HG03460 (cell line): ENCODE measurements at regions not wholly inside any gene's neighbourhood (a gene's known extent, or its start where the extent isn't known, plus 50 kb on each side); places are given as distances from the start of the nearest gene placed in this dataset.
A peak's percentile ranks its signal among the peaks of the same experiment; 100 is the strongest.

Experiments
- ATAC-seq: cut with Tn5 transposase; IDR thresholded peaks from one replicate; pipeline ENCODE4 v1.9.1; 2021; ENCODE audit not compliant: unreplicated experiment

DNA sequence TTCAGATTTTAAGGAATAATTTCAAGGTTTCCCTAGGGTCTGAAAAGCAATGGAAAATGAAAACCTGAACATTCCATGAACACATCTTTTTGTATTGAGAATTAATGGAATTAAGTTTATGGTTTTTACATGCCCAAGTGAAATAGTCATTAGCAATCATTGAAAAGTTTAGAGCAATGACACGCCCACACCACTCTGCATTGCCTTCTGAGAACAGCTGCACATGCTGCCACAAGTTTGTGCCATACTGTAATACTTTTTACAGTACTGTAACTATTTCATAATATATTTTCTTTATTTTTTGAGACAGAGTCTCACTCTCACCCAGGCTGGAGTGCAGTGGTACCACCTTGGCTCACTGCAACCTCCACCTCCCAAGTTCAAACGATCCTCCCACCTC, 345.2 kb upstream of the PMFBP1 start:
- no peak for ATAC-seq

DNA sequence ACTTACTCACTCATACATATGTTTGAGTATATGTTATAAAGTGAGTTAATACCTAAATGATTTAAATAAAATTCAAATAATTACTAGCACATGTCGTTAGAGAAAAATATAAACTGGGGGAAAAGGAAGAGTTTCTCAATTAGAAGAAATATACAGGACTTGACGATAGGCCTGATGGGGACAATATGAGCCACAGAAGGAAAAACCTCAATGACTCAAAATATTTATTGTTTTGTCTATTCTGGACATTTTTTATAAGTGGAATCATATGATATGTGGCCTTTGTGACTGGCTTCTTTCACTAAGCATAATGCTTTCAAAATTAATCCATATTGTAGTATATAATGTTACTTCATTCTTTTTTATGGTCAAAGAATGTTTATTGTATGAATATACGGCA, 339.2 kb upstream of the PMFBP1 start:
- no peak for ATAC-seq

DNA sequence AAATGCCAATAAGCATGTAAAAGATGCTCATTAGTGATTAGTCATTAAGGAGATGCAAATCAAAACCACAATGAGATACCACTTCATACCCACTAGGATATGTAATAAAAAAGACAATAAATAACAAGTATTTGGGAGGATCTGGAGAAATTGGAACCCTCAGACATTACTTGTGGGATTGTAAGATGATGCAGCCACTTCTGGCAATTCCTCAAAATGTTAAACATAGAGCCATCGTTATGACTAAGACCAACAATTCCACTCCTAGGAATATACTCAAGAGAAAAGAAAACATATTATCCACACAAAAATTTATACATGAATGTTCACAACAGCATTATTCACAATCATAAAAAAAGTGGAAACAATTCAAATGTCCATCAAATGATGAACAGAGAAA, 336.2 kb upstream of the PMFBP1 start:
- no peak for ATAC-seq

DNA sequence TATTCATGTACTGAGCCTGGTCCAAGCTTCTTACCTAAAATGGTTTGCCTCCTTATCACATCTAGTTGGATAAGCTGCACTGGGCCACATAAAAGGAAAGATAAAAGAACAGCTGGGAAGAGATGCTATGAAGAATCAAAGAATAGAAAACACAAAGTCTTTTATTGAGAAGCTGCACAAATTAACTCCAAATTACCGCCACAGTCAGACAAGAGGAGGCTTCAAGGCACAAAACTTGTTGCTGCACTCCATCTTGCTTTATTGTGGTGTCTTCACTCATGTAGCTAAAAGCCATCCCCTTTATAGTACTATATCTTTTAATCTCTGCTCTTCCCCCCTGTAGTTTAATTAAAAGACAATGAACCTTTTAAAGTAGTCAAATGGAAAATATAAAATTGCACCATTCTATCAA, 330.6 kb upstream of the PMFBP1 start:
- no peak for ATAC-seq

DNA sequence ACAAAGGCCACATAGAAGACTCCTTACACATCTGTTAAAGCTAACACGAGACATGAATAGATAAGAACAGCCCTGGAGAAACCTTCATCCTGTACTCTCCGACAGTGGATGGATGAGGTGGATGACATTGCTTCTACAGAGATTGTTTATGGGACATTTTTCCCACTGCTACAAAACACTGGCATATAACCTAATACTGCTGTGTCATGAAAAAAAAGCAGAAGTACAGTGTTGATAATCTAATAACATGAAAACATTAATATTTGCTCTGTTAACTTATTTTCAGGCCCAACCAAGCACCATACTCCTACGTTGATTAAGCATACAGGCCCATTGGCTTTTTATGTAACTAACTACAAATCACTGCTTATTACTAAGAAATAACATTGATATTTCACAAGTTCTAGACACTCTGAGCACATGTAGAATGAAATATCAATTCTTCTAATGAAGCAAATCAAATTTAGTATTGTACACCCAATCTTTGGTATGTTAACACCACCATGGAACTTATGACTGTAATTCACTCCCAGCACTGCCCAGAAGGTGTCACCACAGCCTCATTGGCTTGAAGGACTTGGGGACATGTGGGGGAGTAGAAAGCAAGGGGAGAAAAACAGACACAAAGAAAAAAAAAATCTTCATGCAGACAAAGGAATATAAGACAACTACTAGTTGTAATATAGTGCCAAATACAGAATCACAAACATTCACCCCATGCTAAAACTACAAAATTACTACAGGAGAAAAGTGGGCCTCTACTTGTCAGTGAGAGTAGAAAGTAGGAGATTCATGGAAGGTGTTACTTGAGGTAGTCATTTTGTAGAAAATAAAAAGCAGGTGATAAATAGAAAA, 330.0 kb upstream of the PMFBP1 start:
- ATAC-seq, result peak; percentile 82

DNA sequence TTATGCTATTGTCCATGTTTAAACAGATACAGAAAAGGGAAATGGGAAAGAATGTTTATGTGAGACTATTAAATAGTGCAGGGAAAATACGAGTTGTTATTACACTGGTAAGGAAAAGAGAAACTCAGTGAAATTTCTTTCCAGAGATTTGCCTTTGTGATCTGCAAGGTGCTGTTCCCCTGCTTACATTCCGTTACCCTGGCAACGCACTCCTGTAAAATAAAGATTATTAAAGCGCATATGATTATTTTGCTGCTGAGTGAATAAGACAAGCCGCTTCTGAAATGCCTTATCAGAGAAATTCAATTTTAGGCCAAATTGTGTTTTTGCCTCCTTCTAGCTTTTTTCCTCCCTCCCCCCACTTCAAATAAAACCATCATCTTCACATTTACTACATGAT, 328.6 kb upstream of the PMFBP1 start:
- no peak for ATAC-seq

DNA sequence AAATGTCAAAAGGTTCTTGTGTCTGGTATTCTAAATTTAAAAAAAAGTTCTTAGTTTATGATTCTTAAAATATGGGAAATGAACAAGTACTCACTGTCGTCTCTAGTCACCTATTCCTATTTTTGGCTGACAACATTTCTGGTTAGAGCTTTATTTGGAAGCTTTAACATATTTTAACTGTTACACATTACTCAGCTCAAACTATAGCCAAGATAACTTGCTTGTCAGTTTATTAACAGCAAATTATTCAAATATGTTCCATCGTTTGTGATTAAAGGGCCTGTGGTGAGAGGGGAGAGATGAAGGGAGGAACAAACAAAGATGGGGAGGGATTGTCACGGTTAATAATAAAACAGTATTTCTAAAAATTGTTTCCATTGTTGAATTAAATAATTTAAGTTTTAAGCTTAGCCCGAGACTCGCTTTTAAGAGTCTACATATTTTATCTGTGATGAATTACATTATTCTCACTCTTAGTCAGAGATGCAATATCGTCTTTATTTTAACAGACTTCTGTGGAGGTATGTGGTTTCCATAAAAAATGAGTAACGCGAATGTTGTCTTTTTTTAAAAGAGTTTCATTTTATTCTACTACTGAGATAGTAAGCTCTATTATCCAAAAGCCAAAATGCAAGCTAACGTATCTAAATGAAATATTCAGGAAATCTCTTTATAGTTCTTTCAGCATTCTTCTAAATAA, 321.9 kb upstream of the PMFBP1 start:
- no peak for ATAC-seq

DNA sequence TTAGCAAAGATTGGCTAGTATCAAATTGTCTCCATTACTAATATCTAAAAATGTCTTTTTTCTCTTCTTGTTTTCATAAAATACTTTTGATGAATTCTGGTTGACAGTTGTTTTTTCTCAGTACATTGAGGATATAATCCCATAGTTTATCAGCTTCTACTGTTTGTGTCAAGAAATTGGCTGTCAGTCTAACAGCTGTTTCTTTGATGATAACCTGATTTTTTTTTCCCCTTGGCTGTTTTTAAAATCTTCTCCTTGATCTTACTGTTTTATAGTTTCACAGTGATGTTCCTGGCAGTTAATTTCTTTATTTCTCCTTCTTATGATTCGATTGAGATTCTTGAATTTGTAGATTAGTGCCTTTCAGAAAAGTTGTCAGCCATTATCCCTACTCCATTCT, 315.3 kb upstream of the PMFBP1 start:
- ATAC-seq, result no peak

DNA sequence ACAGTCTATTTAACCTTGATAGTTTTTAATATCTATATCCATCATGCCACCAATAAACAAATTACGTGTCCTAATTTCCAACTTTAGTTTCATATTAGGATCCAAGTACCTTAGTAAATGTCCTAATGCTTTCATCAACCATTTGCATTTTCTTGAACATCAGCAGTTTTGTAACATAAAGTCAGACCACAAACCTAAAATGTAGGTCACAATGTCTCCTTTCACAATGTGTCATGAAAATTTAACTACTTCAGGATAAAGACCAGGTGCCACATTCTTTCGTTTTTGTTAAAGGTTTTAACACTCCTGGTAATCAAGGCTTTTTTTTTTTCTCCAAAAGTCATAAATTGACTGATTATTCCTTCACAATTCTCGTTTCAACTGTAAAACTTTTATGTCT, 310.7 kb upstream of the PMFBP1 start:
- no peak for ATAC-seq

DNA sequence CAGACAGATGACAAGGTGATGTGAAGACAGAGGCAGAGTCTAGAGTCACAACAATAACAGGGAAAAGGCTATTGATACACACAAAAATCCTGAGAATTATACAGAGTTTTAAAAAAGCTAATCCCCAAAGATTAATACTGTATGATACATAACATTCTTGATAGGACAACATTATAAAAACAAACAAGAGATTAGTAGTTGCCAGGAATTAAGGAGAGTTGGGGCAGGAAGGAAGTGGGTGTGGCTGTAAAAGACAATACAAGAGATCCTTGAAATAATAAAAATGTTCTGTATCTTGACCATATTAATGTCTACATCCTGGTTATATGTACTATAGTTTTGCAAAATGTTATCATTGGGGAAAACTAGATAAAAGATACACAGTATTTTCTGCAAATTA, 309.5 kb upstream of the PMFBP1 start:
- no peak for ATAC-seq

DNA sequence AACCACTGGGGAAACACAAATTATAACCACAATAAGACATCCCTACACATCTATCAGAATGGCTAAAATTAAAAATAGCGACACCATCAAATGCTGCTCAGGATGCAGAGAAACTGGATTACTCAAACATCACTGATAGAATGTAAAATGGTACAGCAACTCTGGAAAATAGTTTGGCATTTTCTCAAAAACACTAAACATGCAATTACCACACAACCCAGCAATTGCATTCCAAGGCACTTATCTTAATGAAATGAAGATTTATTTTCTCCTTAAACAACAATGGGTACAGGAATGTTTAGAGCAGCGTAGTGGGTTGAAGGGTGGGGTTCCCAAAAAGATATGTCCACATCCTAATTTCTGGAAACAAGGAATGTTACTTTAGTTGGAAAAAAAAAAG, 309.0 kb upstream of the PMFBP1 start:
- no peak for ATAC-seq

DNA sequence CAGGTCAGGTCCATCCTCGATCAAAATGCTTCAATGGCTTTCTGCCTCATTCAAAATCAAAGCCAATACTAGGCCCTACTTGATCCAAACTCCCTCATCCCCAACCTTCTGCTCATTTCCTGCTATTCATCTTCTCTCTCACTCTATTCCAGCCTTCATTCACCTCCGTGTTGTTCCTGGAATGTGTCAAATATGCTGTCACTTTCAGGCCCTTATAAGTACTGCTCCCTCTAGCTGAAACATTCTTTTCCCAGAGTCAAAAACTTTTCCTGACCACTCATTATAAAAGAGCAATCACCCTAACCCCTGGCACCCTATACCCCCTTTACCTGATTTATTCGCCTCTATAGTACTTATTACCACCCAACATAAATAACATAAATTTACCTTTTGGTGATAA, 303.7 kb upstream of the PMFBP1 start:
- no peak for ATAC-seq

DNA sequence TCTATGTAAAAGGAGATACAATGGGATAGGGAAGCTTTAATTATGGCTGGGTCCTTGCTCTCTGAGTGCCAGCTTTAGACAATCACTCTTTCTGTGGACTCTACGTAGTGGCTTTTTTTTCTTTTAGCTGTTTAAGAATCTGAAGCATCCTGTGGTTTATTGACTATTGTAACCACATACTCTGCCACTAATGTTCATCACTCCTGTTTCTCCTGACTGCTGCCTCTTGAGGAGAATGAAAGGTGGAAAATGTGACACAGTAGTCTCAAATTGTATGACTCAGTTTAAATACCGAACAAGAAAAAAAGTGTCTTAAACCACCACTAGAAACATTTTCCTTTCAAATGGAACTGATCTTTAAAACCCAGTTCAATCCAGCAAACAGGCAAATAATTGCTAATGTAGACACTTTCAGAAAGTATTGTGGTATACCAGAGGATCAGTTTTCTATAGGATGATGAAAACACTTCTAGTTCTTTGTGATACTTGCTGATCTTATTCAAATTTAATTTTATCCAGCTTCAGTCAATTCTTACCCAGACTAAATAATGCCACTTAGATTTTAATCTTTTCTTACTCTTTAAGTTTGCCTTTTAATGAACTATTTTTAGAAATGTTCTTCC, 302.7 kb upstream of the PMFBP1 start:
- ATAC-seq, result no peak

DNA sequence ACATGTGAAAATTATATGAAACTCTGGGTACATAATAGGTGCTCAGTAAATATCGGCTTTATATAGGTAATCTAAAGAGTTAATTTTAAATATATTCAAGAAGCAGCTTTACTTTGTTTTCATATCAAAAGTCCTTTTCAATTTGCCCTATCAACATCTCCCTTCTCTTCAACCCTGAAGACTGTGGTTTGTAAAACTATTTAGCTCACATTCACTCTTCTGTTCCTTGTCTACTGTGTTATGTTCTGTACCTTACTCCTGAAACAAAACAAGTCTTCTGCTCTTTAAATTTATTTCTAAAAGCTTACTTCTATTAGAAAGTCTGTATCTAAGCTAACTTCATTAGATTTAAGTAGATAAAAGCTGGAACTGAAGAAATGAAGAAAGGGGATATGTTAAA, 301.7 kb upstream of the PMFBP1 start:
- no peak for ATAC-seq

DNA sequence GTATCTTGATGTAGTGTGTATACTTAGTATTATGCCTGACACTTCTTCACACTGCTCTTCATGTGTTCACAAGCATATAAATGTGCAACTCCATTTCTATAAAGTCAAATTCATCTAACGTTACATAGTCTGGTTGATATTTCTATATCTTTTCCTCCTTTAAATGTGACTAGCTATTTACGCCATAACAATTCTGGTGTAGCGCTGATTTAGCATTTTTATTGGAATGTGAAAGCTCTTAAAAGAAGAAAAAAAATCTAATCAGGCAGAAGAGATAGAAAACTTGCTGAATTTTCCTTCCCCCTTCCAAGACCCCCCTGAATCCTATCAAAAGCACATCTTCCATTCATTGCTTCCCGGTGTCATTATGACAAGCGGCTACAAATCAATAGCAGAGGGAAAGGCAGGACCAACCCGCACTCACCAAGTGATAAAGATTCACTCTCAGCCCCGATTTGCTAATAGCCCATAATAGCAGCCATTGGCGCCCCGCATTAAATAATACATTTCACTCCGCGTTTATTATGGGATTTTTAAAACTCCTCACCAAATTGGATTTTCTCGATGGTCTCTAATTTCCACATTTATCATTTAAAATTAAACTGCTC, 299.5 kb upstream of the PMFBP1 start:
- ATAC-seq, result no peak

DNA sequence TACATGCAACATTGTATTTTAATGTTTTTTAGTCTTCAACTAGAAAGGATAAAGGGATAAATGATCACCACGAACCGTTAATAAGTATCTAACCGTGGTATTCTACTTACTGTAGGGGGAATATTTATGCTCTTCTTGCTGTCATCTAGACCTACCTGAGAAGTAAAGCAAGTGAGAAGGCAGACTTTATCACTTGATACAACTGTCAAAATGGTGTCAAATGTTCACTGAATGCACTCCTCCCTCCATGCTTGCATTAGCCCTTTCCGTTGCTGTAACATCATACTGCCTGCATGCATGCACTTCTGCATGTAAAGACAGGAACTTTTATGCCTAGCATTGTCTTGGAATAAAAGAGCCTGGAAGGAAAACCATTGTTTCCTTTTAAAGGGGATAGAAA, 298.6 kb upstream of the PMFBP1 start:
- no peak for ATAC-seq

DNA sequence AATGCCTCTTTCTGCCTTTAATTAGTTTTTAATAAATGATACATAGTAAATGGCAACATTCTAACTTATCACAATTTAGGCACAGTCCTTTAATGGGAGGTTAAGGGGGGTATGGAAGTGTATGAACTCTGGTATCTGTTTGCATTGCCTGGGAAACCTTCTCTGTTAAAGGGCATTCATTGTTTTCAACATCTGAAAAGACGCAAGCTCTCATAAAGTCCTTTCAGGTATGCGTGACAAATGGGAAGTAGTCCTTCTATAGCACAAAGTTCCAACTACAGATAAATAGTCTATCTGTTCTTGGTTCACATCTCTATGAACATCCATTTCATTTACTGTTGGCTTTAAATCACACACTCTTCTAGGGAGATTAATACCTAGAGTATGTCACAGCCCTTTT, 298.0 kb upstream of the PMFBP1 start:
- ATAC-seq, result no peak

DNA sequence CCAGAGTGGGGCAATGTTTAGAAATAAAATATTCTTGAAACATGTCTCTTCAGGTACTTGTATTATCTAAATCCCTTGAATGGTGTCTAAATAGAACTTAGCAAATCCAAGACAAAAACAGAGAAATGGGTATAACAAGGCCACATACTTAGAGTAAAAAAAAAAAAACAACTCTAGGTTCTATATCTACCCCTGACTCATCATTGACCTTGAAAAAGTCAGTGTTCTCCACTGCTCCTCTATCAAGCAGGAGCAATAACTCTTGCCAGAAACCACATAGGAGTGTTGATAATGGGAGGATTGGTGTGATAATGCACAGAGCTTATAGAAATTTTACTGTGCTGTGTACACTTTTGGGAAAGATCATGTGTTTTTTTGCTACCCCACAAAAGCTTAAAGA, 296.6 kb upstream of the PMFBP1 start:
- no peak for ATAC-seq

DNA sequence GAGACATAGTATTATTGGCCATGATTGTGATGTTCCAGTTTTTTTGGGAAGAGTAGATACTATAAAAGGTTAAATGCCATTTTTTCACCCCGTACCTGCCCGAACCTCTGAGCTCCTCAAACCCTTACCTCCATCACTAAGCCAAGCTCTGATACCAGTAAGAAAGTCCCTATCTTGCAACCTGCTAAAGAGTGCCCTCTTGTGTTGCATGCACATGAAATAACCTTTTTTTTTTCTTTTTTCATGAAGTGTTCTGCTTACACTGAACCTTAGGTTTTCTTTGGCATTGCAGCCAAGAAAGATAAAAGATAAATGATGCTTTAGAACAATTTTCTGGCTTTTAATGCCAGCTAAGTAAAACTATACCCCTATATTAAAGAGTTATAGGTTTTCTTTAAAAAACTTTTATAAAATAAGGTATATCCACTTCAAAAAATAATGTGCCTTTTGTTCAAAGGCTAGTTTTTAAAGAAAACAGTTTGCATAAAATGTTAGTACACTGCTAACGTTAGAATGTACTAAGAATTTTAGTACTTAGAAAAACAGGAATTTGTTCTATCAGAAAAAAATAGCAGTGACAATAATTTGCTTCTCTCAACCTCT, 295.3 kb upstream of the PMFBP1 start:
- no peak for ATAC-seq

DNA sequence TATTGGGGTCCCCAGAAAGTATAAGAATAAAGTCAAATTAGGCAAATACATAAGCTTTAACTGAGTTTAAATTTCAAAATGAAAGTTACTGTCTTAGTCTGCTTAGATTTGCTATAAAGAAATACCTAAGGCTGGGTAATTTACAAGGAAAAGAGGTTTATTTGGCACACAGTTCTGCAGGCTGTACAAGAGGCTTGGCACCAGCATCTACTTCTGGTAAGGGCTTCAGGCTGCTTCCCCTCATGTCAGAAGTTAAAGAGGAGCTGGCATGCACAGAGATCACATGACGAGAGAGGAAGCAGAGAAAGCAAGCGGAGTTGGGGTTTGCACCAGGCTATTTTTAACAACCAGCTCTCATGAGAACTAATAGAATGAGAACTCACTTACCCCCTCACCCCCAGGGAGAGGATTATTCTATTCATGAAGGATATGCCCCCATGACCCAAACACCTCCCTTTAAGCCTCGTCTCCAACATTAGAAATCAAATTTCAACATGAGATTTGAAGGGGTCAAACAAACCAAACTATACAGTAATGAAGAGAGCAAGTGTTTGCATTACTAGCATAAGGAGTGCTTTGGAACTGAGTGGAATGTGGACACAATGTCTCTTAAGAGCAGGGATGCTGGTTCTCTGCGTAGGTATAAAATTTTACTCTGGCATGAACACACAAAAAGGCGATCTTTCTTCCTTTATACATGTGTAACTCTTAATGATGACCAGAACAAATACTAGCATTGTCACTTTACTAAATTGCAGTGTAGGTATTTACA, 292.8 kb upstream of the PMFBP1 start:
- no peak for ATAC-seq

DNA sequence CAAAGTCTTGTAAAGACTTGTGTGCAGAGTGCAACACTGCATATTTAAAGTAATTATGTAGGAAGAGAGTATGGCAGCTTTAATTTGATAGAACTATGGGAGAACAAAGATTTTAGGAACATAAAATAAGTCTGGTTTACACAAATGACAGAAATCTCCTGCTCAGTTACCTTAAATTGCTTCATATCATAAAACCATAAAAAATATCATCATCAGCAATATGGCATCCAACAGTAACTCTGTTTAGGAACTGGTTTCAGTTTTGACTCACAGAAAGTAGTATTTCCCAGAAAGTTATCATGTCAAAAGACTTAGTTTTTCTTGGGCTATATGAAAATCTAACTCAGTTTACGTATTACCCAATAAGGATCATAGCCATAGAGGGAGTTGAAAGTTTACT, 292.1 kb upstream of the PMFBP1 start:
- no peak for ATAC-seq
